SKM-1 (cell line): ENCODE measurements at regions not wholly inside any gene's neighbourhood (a gene's known extent, or its start where the extent isn't known, plus 50 kb on each side); places are given as distances from the start of the nearest gene placed in this dataset.
"Not testable (repeated sequence)": the region's sequence is repeated elsewhere in the genome, so short reads cannot be mapped to it uniquely, and the experiment has no call there.

ENCODE experiments used
- DNase-seq: peaks from one replicate; lab custom pipeline; 2025; ENCODE audit not compliant: unreplicated experiment; lab: John Stamatoyannopoulos, UW

DNA sequence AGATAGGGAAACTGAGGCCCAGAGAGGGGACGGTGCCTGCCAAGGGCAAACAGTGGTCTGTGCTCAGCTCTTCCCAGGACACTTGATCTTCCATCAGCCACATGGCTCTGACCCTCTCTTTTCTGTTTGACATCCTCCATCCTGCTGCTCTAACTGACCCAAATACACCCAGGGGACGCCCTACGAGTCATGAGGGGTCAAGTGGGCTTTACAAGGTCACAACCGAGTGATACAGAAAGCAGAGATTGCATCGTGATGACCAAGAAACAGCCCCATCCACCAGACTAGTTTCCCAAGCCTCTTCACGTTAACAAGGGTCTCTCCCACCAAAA, 131.2 kb upstream of the UNC5B start:
- no peak for DNase-seq

GRCh38 chr10:71081912-71082311, 130.5 kb upstream of the UNC5B start:
- no peak for DNase-seq

DNA sequence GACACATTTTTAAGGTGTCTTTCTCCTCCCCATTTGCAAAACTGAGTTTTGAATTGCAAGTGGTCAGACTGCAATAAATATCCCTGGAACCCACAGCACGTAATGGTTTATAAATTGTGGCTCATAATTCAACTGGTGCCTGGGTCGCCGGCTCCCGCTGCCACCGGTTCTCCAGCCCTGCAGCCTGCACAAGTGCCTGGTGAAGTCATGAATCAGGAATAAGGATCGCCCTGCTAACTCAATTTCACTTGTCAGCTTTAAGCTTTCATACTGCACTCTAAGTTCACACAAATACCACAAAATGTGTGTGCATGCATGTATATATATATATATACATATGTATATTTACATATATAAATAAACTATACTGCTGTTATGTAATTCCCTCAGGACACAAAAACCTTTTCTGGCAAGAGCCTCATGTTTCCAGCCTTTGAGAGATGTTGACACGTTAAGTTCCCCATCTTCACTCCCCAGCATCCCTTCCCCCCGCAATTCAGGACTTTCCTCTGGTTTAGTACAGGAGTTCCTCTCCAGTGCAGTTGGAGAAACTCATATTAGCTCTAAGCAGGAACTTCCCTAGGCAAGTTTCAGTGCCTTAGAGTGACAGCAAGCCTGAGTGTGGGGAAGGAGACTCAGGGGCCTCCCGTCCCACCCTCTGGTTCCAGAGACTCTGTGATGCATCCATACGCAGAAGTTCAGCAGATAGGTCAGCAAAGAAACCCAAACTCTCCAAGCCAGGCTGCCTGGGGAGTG, 129.2 kb upstream of the UNC5B start:
- DNase-seq: peak; percentile 32

DNA sequence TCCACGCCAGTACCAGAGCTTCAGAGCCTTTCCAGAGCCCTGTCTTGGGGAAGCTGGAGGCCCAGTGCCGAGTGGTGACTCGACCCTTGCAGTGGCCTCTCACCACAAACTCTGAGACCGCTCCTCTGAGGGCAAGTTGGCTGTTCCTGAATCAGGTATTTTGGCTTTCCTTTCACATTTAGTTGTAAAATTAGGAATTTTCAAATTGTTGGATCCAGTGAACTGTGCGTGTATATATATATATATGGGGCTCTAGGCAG, 128.7 kb upstream of the UNC5B start:
- no peak for DNase-seq

GRCh38 chr10:71084061-71084817, 128.1 kb upstream of the UNC5B start:
- DNase-seq: no peak

DNA sequence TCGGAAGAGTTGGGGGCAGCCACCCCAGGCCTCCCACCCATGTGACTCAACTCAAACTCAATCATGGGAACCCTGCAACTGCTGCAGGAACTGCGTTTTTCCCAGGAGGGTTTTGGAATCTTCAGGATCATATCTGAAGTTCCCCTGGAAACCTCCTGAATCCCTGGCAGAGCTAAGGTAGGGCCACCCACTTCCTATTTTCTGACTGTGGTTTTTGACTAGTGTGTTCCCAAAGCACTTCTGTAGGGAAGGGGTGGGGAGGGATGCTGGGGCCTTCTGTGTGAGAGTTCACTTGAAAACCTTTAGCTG, 127.6 kb upstream of the UNC5B start:
- DNase-seq: no peak

DNA sequence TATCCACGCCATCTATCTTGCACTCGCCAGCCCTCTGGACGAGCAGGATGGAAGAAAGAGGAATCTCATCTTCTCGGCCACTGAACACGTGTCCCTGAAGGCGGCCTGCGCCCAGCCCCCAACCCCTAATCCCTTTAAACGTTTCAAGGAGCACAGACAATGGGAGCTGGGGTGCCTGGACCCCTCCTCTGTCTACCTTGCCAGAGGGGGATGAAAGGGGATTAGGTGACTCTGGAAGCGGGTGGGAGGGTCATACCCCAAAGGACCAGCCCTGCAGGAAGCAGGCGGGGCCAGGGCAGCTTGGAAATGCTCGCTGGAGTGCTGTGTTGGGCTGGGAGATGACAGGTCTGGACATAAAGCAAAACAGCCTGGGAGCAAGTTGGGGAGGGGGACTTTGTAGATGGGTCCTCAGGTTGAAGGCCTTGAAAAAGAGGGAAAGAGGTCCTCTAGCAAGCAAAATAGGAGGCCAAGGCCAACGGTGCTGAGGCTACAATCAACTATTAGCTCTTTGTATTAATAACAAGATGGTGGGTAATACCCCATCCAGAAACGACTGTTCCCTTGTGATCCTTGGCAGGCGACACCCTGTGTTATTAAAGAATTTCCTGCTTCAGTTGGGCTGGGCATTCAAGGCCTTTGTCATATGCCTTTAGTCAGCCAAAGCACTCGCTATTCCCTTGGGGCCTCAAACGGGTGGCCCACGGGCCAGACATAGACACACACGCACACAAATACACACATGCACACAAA, 126.5 kb upstream of the UNC5B start:
- DNase-seq: no peak

DNA sequence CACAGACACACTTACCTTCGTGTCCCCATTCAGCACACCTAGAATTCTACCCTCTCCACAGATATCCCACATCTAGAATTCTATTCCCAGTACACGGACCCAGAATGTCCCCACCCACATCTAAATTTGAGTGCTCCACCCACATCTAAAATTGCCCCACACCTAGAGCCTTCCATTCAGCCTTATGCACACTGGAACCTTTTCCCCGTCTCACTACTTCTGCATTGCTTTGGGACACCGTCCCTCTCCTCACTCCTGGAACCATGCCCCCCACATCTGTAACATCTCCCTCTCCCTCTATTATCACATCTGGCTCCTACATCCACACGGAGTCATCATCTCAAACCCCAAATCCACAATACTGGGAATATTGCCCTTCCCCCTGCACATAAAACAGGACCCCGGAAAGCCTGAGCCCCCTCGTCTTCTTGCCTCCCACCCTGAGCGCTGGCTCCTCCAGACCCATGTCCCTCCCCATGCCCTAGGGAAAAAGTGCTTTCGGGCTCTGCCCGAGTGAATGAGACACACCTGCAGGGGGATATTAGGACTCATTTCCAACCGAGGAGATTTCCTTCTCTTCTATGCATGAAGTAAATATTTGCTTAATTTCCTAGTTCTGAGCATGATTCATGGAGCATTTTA, 125.8 kb upstream of the UNC5B start:
- no peak for DNase-seq

DNA sequence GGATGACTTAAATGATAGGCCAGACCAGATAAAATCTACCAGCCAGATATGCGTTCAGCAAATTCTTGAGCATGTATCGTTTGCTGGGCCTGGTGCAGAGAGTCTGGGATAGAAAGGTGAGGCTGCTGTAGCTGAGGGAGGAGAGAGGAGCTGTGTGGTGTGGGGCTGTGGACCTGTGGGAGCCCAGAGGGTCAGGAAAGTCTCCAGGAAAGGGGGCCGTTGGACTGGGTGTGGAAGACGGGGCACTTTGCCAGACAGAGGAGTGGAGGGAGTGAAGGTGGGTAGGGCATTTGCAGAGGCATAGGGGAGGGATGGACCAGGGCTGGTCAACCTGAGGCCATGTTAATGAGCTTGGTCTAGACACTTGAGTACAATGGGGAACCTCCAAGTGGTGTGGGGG, 124.7 kb upstream of the UNC5B start:
- DNase-seq: no peak

- DNase-seq: no peak
Observed at GRCh38 chr10:71088054-71088453, 124.3 kb upstream of the UNC5B start.

GRCh38 chr10:71088578-71088977, 123.8 kb upstream of the UNC5B start:
- not testable (repeated sequence) for DNase-seq

GRCh38 chr10:71089162-71089561, 123.2 kb upstream of the UNC5B start:
- no peak for DNase-seq

DNA sequence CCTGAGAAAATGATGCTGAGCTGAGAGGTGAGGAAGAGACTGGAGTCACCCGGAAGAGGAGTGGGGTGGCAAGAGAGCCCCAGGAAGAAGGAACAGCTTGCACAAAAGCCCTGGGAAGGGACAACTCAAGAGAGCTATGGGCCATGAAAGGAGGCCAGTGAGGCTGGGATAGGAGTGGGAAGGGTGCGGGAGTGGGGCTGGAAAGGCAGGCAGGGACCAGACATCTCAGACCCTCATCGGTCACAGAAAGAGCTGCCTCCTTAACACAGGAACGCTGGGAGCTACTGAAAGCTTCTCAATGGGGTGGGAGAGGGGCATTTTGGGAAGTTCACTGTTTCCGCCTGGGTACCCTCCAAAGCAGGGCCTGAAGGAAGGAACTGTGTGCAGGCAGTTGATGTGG, 122.0 kb upstream of the UNC5B start:
- no peak for DNase-seq

DNA sequence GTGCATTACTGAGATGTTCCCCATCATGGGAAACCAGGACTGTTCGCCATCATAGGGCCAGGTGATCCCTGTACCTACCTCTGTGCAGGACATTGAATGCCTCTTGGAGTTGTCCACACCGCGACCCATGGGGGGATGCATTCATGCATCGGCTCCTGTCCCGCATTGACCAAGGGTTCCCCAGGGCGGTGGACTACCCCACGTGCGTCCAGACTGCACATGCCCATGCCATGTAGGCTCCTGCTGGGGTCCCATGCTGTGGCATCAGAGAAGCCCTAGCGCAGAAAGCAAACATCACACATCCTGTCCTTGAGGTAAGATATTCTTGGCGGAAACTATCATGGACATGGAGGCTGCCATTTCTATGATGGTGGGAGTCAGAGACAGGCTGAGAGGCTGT, 121.6 kb upstream of the UNC5B start:
- no peak for DNase-seq

GRCh38 chr10:71092812-71093401, 119.5 kb upstream of the UNC5B start:
- DNase-seq: no peak

GRCh38 chr10:71093531-71093930, 118.8 kb upstream of the UNC5B start:
- DNase-seq: no peak

GRCh38 chr10:71094712-71095390, 117.5 kb upstream of the UNC5B start:
- DNase-seq: no peak

DNA sequence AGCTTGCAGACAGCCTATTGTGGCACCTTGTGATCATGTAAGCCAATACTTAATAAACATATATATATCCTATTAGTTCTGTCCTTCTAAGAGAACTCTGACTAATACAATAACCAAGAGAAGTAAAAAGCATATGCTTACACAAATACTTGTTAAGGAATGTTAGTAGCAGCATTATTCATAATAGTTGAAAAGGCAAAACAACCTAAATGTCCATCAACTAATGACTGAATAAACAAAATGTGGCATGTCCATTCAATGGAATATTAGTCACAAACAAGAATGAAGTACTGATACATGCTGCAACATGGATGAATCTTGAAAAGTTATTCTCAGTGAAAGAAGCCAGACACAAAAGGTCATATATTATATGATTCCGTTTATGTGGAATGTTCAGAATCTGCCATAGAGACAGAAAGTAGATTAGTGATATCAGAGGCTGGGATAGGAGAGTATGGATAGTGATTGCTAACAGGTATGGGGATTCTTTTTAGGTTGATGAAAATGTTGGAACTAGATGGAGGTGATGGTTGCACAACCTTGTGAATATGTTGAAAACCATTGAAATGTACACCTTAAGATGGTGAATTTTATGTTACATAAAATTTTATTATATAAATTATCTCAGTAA, 112.5 kb upstream of the UNC5B start:
- DNase-seq: no peak

DNA sequence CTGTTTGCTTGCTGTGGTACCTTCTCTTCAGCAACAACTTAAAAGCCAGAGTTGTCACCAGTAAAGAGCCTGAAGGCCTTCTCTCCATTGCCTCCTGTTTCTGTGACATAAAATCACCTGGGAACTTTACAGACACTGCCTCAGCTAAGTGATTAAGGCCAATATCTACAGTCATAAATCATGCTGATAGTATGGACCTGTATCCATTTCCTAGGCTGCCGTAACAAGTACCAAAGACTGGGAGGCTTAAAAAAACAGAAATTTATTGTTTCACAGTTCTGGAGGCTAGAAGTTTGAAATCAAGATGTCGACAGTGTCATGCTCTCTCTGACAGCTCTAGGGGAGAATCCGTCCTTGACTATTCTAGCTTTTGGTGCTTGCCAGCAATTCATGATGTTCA, 108.4 kb upstream of the UNC5B start:
- DNase-seq: no peak

DNA sequence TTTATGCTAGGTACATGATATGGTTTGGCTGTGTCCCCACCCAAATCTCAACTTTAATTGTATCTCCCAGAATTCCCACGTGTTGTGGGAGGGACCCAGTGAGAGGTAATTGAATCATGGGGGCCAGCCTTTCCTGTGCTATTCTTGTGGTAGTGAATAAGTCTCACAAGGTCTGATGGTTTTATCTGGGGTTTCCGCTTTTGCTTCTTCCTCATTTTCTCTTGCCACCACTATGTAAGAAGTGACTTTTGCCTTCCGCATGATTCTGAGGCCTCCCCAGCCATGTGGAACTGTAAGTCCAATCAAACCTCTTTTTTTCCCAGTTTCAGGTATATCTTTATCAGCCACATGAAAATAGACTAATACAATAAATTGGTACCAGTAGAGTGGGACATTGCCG, 106.2 kb upstream of the UNC5B start:
- DNase-seq: peak; percentile 50

DNA sequence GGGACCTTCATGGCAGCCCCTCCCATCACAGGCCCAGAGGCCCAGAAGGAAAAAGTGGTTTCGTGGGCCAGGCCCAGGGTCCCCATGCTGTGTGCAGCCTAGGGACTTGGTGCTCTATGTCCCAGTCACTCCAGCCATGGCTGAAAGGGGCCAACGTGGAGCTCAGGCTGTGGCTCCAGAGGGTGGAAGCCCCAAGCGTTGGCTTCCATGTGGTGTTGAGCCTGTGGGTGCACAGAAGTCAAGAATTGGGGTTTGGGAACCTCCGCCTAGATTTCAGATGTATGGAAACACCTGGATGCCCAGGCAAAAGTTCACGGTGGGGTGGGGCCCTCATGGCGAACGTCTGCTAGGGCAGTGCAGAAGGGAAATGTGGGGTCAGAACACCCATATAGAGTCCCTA, 105.3 kb upstream of the UNC5B start:
- DNase-seq: not testable (repeated sequence)
